Stimulated activated CD8-positive, alpha-beta memory T cell treated with anti-CD3 and anti-CD28 coated beads, Interleukin-12 subunit alpha, Interleukin-12 subunit beta, amount 100 ng/mL, for 24 hours (primary cell): ENCODE measurements at regions not wholly inside any gene's neighbourhood (a gene's known extent, or its start where the extent isn't known, plus 50 kb on each side); places are given as distances from the start of the nearest gene placed in this dataset.
"Not testable (repeated sequence)": the region's sequence is repeated elsewhere in the genome, so short reads cannot be mapped to it uniquely, and the experiment has no call there.

Experiments used
- DNase-seq: peaks from one replicate; pipeline ENCODE4 v3.0.0-alpha.2; 2020; ENCODE audit errors: extremely low read depth

DNA sequence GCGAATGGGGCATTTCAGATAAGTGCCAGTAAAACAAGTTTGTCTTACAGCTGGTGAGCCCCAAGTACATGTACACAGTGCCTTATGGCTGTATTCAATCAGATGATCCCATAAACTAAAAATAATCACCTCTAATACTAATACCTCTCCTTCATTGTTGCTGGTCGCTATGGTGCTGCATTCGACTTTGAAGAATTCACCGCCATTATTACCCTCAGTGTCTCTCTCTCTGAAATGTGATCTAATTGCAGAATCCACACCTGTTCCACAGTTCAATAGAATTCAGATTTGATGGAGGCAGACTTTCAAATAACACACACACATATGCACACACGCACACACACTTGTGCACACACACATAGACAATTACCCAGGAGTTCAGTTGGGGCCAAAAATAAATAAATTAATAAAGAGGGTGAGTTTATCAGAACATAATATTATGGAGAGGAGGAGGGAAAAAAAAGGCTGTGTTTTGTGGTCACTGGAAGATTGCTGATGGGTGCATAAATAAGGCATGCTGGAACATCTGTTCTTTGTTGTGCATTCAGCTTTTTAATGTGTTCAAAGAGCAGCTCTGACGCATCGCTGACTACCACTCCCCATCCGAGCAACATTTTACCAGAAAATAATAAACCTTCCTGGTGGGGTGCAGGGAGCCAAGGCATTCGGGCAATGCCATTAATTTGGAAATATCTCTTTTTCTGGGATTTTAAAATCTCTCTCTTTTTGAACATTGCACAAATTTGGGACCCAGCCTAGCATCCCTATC is 235.7 kb downstream of the SATB1 start:
- DNase-seq = no peak

DNA sequence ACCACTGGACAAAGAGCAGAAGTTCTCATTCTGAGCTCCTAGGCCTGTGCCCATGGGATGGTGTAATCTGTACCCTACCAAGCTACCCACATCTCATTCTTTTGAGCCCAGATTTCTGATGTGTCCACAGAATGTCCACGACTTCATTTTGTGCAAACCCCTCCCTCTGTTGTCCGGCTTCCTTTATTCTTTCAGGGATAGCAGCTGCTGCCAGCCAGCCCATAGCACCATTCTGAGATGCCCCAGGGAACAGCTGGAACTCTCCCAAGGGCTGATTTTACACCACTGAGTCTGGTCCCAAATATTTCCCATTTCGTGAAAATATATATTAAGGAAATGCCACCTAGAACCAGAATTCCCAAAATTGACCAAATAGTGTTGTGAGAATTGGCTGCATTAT is 236.6 kb downstream of the SATB1 start:
- no peak for DNase-seq

DNA sequence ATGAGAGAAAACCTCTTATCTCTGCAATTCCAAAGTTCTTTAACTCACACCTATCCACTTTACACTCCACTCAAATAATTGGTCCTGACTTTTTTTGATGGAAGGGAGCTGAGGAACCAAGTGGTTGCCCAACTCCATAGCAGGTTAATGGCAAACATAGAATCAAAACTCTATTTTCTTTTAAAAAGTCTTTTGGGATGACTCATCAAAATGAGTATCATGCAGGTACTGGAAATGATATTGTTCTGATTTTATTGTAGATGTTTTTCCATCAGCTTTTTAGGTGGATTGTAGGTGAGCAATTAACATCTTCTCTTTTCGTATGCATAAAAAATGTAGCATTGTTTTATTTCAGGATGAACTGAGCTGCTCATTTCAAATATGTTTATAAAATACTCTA is 239.5 kb downstream of the SATB1 start:
- no peak for DNase-seq

- not testable (repeated sequence) for DNase-seq
Observed at GRCh38 chr3:18182923-18183322, 242.2 kb downstream of the SATB1 start.

- no peak for DNase-seq
Observed at GRCh38 chr3:18179521-18179920, 245.6 kb downstream of the SATB1 start.

DNA sequence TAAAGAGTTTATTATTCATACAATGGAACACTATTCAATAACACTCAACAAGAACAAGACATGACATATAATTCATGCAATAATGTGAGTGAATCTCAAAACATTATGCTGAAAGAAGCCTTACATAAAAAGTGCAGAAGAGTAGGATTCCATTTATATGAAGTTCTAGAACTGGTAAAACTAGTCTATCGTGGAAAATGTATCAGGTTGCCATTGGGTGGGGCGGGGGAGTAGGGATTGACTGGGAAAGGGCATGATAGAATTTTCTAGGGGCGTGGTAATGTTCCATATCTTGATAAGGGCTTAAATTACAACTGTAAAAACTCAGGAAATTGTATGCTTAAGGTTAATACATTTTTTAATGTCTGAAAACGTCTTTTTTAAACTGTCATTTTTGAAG is 247.9 kb downstream of the SATB1 start:
- no peak for DNase-seq

DNA sequence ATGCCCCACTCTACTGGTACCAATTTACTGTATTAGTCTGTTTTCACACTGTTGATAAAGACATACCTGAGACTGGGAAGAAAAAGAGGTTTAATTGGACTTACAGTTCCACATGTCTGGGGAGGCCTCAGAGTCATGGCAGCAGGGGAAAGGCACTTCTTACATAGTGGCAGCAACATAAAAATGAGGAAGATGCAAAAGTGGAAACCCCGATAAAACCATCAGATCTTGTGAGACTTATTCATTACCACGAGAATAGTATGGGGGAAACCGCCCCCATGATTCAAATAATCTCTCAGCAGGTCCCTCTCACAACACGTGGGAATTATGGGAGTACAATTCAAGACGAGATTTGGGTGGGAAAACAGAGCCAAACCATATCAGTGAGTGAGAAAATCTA is 251.2 kb downstream of the SATB1 start:
- not testable (repeated sequence) for DNase-seq

- no peak for DNase-seq
Observed at GRCh38 chr3:18159681-18160080, 265.5 kb downstream of the SATB1 start.

- DNase-seq = no peak
Observed at GRCh38 chr3:18153571-18154173, 271.5 kb downstream of the SATB1 start.

DNA sequence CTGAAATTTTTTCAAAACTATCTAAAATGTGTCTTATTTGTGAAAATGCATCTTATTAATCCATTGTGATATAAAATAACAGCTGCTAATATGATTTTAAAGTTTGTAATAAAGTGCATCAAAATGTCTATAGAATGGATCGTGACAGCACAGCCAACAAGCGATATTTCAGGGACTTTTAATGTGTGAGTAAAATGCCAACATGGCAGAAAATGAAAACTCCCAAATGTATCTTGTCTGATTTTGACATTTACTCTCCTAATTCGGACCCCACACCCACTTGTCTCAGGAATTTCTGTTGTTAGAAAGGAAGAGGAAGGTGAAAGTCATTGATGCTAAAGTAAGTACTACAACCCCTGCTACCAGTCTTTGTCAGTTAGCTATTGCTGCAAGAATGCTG is 273.9 kb downstream of the SATB1 start:
- no peak for DNase-seq

- no peak for DNase-seq
Observed at GRCh38 chr3:18149935-18150334, 275.2 kb downstream of the SATB1 start.

GRCh38 chr3:18149386-18149785 is 275.8 kb downstream of the SATB1 start:
- DNase-seq = no peak

DNA sequence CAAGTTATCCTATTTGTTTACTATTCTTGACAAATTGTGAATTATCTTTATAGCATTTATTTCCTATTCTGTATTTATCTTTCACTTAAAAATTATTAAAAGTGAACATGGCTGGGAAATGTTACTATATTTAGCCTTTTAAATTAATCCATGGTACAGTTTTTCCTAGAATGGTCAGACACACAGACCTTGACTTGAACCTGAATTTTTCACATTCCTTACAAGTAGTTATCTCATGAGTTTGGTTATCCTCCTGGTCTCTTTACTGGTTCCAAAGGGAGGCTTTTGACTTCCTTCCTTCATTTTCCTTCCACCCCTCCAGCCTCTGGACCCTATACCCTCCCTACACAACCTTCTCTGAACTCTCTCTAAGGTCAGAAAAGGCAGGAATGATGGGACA is 280.6 kb downstream of the SATB1 start:
- DNase-seq = no peak

GRCh38 chr3:18143258-18143780 is 281.8 kb downstream of the SATB1 start:
- DNase-seq = no peak

DNA sequence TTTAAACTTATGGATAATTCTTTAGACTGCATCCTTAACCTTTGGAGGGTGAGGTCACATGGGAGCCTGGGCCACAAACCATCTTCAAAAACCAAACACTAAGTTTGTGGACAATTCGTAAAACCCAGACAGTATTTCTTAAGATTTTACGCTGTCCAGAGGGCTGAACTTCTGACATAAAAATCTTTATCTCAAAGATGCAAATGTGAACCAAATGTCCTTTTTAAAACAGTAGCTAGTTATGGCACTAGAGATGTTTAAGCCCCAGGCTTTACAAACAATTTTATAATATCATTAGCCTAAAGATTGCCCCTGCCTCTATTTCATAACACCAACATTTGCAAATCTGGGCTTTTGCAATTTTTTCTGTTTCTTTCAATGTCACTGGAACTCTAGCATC is 287.2 kb downstream of the SATB1 start:
- no peak for DNase-seq

DNA sequence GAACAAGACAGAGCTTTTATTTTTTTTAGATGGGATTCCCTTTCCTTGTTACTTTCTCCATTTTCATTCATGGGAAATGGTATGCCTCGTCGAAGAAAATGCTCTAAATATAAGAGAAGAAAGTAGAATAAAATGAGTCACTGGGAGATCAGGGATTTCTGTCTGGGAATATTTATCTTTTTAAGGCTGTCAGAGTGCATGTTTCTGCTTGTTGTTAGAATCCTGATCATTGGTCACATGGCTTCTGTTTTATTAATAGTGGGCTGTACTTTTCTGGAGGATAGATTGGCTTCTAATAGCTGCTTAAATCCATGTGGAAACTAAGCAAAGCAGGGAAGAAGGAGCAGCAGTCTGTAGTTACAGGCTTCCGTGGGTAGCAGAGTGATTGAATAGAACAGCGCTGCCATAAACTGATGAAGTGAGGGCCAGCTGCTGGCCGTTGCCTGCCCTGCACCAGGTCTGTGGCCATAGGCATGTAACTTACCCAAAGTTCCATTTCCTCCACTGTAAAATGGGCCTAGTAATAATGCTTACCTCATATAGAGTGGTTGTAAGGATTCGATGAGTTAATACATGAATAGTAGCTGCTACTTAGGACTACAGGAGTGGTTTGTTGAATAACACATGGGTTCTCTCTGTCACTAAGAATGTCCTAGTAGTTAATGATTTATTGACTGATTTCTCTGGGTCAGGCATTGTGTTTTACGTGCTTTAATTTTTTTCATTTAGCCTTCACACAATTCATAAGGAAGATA is 289.9 kb downstream of the SATB1 start:
- no peak for DNase-seq

DNA sequence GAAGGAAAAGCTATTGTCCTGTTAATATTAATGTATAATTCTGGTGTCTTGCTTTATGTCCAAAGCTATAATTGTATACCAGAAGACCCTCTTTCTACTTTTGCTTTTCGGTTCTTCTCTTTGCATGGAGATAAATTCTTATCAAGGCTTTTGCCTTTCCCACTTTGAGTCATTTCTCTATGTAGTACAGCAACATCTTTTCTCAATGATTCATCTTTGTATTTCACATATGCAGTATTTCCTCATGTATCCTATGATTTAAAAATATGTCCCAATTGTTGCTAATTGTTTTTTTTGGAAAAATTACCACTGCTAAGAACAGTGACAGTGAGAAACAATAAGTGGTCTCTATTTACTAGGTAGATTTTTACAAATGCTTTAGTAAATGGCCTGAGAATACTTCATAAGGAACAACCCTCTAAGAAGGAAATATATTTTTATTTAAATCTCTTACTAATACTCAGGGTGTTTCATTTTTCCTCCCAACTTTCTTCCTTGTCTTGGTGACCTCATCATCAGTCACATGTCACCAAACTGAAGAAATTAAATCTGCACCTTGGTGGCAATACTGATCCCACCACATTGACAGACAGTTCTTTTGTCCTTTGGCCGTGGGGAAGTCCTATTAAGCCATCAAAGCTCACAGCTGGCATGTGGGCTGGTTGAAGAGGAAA is 290.6 kb downstream of the SATB1 start:
- no peak for DNase-seq

- no peak for DNase-seq
Observed at GRCh38 chr3:18132991-18133390, 292.1 kb downstream of the SATB1 start.

DNA sequence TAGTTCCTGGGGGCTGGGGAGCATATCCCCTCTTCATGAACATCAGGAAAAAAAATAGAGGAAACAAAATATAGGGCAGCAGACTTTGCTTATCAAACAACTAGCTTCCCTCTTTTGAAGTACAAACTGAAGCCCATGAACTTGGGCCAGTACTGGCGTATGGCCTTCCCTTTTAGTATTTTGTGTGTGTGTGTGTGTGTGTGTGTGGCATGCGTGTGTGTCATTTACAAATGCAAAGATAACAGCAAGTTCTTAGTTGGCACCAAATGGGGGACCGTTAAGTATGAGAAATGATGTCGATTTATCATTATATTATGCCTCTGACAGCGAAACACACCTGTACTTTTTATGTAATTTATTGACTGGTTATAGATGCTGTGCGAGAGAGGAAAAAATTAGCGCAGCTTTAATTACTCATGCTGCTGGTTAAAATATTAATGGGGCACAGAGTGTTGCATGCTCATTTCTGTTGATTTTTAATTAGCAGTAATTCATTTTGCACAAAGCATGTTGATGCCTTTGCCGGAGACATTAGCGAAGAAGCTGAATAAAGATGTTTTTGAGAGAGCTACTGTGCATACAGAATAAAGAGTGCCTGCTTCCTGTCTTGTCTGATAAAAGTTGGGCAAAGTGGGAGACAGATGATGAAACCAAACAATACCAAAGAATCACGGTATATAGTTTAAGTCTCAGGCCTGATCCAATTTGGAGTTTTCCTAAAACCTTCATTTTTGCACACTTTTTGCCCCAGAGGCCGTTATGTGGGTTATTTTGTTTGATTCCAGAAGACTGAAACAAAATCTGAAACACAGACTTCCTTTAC is 297.1 kb downstream of the SATB1 start:
- no peak for DNase-seq

- no peak for DNase-seq
Observed at GRCh38 chr3:18127174-18127858, 297.8 kb downstream of the SATB1 start.

GRCh38 chr3:18126772-18127171 is 298.4 kb downstream of the SATB1 start:
- DNase-seq = no peak
